ENCODE measurements at regions not wholly inside any gene's neighbourhood (a gene's known extent, or its start where the extent isn't known, plus 50 kb on each side); places are given as distances from the start of the nearest gene placed in this dataset.
"Not testable (repeated sequence)": the region's sequence is repeated elsewhere in the genome, so short reads cannot be mapped to it uniquely, and the experiment has no call there.

DNA sequence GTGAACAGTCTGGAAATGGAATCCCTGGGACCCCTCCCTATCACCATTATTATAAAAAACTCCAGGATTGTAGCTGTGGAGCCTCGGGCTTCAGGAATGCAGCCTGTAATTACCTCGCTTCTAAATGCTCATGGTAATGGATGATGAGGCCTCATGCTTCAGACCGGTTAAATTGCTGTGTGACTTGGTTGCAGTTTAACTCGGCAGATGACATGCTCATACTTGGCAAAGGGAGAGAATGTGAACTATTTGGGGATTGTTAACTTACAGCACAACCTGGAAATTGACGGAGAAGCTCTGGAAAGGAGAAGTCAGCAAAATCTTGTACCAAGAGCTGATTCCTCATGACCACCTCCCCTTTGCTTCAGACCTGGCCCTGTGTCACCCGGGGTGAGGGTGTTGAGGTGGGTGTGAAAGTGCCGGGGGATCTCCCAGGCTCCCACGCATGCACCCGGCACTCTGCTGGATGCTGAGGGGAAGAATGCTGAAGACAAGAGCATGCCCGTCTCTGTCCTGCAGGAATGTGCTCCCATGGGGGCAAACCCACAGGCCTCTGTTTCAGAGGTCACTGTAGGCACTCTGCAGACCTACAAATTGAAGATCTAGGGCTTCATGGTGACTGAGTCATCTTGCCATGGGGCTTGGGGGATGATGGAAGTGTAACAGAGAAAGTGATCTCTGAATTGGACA lies 364.8 kb downstream of the RPS6KC1 start:
- Mint-ChIP-seq H3K27ac (no peak overlapping the region), H3K27me3 (ENCODE audit: low read depth in 3 of 3) (peaks cover 0 to 7% (median 1%) of the 10 kb centered on the region in 3 donors), H3K4me1 (no peaks in the 10 kb centered on the region), H3K4me3 (no peak overlapping the region), H3K36me3 (no peaks in the 10 kb centered on the region), H3K9me3 (peaks cover 0 to under 1% (median 0%) of the 10 kb centered on the region in 6 donors)
- no peak for DNase-seq

DNA sequence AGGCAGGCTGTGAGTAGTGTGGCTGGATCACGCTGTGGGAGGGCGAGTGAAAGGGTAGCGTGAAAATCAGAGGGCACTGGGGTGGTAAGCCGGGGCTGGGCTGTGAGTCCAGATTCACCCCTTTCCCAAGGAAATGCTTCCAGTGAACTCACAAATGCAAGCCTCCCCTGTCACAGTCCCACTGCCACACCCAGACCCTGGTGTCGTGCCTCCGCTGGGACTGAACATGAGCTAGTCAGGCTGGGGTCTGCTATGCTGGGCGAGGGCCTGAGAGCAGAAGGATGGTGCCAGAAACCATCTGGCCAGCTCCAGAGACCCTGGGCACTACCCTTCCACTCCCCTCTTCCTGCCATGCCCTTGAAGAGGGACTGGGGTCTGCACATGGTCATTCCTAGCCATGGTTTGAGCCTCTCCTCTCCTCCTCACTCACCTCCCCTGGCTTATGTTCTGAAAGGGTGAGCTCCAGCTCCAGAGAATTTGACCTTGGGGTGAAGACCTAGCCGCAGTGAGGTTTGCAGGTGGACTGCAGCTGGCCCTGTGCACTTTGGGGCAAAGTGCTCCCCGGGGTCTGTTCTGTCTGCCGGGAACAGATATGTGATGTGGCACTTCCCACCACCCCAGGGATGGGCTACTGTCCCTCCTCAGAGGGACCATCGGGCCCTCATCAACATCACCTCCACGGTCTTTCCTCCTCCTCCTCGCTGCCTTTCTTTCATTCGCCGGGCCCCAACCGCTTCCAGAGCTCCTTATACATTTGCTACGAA lies 365.6 kb downstream of the RPS6KC1 start:
- H3K36me3 Mint-ChIP-seq: no peaks in the 10 kb centered on the region
- H3K4me1 Mint-ChIP-seq: no peaks in the 10 kb centered on the region
- no peak overlapping the region for H3K4me3 Mint-ChIP-seq
- no peak for DNase-seq
- H3K27ac Mint-ChIP-seq: no peak overlapping the region
- no peaks in the 10 kb centered on the region for H3K9me3 Mint-ChIP-seq
- H3K27me3 Mint-ChIP-seq (ENCODE audit: low read depth in 3 of 3): peaks cover 0 to 7% (median under 1%) of the 10 kb centered on the region in 3 donors

DNA sequence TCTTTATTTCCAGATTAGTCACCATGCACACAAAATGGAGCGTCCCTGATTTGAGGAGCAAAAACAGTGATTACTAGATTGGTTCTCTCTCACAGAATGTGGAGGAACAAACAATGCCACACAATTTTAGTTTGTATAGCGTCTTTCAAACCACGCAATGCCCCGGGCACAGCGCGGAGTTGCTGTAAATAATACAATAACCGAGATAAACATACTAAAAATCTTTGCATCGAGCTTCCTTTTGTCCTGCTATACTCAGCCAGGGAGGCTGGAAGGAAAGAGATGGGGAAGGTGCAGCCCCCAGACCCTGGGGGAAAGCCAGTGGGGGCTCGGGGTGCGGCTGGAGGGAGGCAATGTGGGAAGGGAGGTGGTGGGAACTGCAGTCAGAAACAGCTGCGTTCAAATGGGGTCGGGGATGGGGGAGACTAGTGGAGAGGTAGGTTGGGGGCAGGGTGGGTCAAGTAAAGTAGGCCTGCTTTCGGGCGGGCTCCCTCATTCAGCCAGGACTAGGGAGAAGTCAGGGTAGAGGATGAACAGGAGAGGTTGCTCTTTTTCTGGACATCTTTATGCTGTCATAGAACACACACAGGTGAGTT lies 366.3 kb downstream of the RPS6KC1 start:
- Mint-ChIP-seq H3K27me3 (ENCODE audit: low read depth in 3 of 3) (peaks cover 0 to 7% (median 3%) of the 10 kb centered on the region in 3 donors), H3K27ac (no peak overlapping the region), H3K36me3 (no peaks in the 10 kb centered on the region), H3K4me1 (no peaks in the 10 kb centered on the region), H3K9me3 (no peaks in the 10 kb centered on the region), H3K4me3 (no peak overlapping the region)
- no peak for DNase-seq

DNA sequence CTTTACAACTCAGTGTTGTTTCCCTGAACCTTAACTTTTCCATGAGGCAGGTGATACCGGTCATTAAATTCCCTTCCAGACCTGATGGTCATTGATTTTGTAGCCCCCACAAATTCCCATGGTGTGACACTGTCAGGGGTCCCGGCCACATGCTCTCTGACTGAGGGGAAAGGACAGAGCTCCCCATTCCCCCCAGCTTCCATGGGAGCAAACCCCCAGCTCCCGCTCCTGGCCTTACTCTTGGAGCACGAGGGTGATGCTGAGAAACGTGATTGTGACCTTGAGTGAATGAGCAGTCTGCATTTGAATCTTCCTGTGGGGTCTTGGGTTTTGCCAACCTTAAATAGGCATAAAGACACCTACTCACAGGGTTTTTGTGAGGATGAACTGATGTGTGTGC lies 366.8 kb downstream of the RPS6KC1 start:
- Mint-ChIP-seq H3K9me3 (no peaks in the 10 kb centered on the region), H3K27ac (no peak overlapping the region), H3K27me3 (ENCODE audit: low read depth in 3 of 3) (peaks cover 0 to 7% (median 3%) of the 10 kb centered on the region in 3 donors), H3K4me1 (no peaks in the 10 kb centered on the region), H3K4me3 (no peak overlapping the region), H3K36me3 (no peaks in the 10 kb centered on the region)
- no peak for DNase-seq

DNA sequence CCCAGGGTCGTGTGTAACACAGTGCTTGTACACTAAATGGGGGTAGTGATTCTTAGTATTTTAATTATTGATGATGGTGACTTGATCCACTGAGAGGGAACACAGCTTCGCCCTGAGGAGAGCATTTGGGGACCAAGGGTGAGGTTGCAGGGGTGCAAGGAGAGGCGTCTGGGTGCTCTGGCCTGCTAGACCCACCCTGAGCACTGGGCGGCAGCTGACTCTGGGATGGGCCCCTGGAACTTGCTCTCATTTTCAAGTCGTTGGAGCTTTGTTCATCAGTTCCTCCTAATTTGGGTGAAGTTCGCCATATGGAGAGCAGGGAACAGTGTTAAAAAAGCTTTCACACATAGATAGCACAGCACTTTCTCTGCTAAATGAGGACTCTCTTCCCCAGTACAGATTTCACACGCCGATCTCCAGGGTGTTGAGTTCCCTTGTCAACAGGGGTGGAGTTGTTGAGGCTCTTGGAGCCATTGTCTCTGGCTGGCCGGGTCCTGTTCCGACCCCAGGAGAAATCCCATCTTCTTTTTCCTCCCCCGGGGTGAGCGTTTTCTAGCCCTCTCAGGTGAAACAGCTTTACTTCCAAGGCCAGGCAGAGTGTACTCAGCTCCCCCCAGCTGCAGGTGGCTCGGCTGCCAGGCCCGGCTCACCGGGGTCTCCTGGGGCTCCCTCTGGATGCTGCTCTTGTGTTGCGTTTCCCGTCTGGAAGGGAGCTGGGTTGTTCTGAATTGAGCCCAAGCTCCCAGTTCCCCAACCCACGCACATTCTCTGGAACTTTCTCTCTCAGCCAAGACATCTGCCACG lies 367.4 kb downstream of the RPS6KC1 start:
- DNase-seq: no peak

DNA sequence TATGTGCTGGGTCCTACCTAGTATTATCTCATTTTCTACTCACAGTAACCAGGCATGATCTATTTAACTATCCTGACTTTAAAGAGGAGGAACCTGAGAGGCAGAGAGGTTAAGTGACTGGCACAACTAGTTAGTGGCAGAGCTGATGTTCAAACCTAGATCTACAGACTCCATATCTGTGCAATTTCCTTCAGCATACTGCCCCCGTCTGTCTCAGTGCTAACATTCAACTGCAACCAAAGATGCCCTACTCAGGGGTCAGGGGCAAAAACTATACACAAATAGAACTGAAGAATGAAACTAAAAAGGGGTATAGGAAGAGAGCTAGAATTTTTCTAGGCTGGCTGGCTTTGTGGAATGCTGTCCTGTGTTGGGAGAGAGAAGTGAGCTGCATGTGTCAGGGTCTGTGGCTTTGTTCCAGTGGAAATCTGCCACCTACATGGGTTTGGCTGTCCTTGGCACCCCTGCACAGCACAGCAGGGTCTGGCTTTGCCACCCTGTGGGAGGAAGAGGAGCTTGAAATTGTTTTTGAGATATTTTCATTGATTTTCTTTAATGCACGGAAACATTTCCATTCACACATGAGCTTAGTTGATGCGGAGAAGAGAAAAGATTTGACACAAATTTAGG lies 368.5 kb downstream of the RPS6KC1 start:
- Mint-ChIP-seq H3K4me3 (no peak overlapping the region), H3K4me1 (no peaks in the 10 kb centered on the region), H3K36me3 (no peaks in the 10 kb centered on the region), H3K9me3 (no peaks in the 10 kb centered on the region), H3K27ac (no peak overlapping the region), H3K27me3 (ENCODE audit: low read depth in 3 of 3) (peaks cover 3 to 5% (median 3%) of the 10 kb centered on the region in 3 donors)
- no peak for DNase-seq

More for the DNA sequence above, 367.4 kb downstream of the RPS6KC1 start:
- no peak overlapping the region for H3K4me3 Mint-ChIP-seq
- no peaks in the 10 kb centered on the region for H3K9me3 Mint-ChIP-seq
- no peaks in the 10 kb centered on the region for H3K36me3 Mint-ChIP-seq
- H3K27me3 Mint-ChIP-seq (ENCODE audit: low read depth in 3 of 3): peaks cover 2 to 7% (median 3%) of the 10 kb centered on the region in 3 donors
- no peaks in the 10 kb centered on the region for H3K4me1 Mint-ChIP-seq
- no peak overlapping the region for H3K27ac Mint-ChIP-seq

DNA sequence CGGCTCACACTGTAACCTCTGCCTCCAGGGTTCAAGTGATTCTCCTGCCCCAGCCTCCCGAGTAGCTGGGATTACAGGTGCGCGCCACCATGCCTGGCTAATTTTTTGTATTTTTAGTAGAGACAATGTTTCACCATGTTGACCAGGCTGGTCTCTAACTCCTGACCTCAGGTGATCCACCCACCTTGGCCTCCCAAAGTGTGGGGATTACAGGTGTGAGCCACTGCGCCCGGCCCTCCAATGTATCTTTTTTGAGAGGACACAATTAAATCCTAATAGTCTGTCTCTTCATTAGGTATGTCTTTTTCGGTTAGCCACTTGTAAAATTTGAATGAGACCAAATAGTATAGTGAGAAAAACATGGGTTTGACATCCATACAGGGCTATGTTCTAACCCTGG lies 370.1 kb downstream of the RPS6KC1 start:
- not testable (repeated sequence) for DNase-seq; H3K9me3 Mint-ChIP-seq; H3K36me3 Mint-ChIP-seq; H3K27ac Mint-ChIP-seq; H3K4me3 Mint-ChIP-seq; H3K27me3 Mint-ChIP-seq (ENCODE audit: low read depth in 3 of 3); H3K4me1 Mint-ChIP-seq

DNA sequence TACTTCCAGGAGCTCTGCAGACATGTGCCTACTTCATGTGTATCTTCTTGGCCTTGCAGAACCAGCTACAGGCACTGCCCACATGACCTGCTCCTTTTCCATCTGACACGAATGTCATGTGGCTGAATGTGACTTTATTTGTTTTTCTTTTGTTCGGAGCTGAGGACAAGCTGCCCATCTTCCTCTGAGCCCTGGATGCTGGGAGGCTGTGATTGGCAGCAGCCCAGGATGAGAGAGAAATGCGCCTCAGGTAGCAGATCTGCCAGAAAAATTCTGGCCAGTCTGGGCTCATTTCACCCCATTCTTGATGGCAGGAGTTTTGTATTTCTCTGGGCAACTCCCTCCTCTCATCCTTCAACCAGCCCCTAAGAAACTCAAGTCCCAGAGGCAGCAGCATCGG lies 372.0 kb downstream of the RPS6KC1 start:
- Mint-ChIP-seq H3K9me3 (no peaks in the 10 kb centered on the region), H3K36me3 (no peaks in the 10 kb centered on the region), H3K27ac (no peak overlapping the region), H3K4me1 (no peaks in the 10 kb centered on the region), H3K4me3 (no peak overlapping the region), H3K27me3 (ENCODE audit: low read depth in 3 of 3) (peaks cover 2 to 7% (median 3%) of the 10 kb centered on the region in 3 donors)
- no peak for DNase-seq

DNA sequence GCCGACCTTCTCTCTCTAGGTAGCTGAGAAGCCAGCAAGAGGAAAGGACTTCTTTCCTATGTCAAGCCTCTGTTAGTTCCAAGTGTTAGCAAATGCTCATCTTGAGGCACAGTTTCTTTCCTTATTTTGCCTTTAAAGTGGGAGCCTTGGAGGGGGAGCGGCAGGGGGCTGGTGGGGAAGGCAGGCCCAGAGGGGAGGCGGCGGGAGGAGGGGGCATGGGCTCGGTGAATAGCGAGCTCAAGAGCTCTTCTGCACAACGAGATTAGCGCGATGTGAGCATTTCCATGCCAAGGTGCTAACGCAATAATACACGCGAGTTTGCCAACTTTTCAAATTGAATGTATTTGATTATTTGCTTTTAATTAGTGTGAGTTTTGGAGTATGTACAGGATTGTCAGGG lies 372.6 kb downstream of the RPS6KC1 start:
- Mint-ChIP-seq H3K4me1 (no peaks in the 10 kb centered on the region), H3K9me3 (no peaks in the 10 kb centered on the region)

DNA sequence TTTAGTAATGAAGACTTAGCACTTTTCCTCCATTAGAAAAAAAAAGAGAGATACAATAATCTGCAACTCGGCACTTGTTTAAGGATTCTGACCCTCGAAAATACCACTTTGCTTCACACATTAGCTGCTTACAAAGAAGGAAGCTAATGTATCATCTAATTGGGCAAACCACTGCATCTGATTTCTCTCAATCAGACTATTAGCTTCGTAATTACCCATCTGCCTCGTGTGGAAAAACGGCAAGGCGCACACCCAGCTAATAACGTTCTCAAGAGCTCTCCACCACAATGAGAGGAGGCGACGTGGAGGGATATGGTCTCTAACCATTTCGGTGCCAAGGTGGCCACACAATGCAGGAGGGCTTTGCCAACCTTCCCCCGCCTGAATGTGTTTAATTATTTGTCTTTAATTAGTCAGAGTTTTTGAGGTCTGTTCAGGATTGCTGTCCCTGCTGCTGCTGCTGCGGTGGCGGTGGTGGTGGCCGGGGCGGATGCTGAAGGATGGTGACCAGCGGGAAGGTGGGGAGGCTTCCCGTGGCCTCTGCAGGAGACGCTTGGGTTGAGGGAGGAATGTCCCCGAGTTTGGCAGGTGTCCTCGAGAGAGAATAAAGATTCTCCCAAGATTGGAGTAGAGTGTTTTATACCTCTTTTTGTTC lies 374.5 kb downstream of the RPS6KC1 start:
- Mint-ChIP-seq H3K4me3 (no peak overlapping the region), H3K4me1 (no peaks in the 10 kb centered on the region), H3K27ac (no peak overlapping the region), H3K27me3 (ENCODE audit: low read depth in 3 of 3) (peaks cover 0 to 7% (median 3%) of the 10 kb centered on the region in 3 donors), H3K9me3 (no peaks in the 10 kb centered on the region), H3K36me3 (no peaks in the 10 kb centered on the region)
- no peak for DNase-seq

More for the DNA sequence above, 372.6 kb downstream of the RPS6KC1 start:
- H3K27ac Mint-ChIP-seq: no peak overlapping the region
- no peak overlapping the region for H3K4me3 Mint-ChIP-seq
- no peak for DNase-seq
- peaks cover 2 to 7% (median 3%) of the 10 kb centered on the region in 3 donors for H3K27me3 Mint-ChIP-seq (ENCODE audit: low read depth in 3 of 3)
- H3K36me3 Mint-ChIP-seq: no peaks in the 10 kb centered on the region

DNA sequence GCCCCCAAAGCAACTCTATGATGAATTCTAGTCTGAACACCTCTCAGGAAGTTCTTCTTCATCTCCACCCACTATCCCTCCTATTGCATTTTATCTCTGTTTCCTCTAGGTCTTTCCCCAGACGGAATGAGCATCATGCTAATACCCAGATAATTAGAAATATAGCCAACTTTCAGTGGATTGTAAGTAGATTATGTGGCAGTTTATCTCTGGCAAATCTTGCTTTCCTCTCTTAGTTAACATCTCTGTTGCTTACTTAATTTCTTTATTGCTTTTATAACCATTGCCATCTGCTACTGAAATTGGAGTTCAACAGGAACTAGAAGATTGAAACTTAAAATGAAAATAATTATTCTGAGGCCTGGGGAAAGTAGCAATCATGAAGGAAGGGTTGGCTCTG lies 378.6 kb downstream of the RPS6KC1 start:
- DNase-seq: no peak
- H3K27me3 Mint-ChIP-seq (ENCODE audit: low read depth in 3 of 3): peaks cover 0 to 5% (median 4%) of the 10 kb centered on the region in 3 donors
- H3K9me3 Mint-ChIP-seq: peaks cover 0 to 2% (median 0%) of the 10 kb centered on the region in 6 donors
- H3K27ac Mint-ChIP-seq: no peak overlapping the region
- no peaks in the 10 kb centered on the region for H3K36me3 Mint-ChIP-seq
- no peaks in the 10 kb centered on the region for H3K4me1 Mint-ChIP-seq
- no peak overlapping the region for H3K4me3 Mint-ChIP-seq

DNA sequence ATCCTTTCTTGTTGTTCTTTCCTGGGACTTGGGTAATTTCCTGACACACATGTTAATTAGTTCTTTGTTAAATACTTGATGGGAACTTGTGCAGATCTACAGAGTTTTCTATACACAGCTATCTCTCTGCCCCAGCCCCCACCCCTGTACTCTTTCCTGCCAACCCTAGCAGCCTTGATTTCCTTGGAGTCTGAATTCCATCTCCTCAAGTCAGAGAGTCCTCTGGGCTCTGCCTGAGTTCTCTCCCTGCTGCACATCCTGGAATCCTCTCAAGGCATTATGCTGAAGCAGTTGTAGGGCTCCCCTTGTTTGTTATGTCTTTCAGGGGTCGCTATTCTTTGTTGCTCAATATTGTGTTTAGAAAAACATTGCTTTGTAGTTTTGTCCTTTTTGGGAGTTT lies 384.7 kb downstream of the RPS6KC1 start:
- peaks cover 0 to 4% (median 0%) of the 10 kb centered on the region in 6 donors for H3K9me3 Mint-ChIP-seq
- no peak overlapping the region for H3K4me3 Mint-ChIP-seq
- H3K36me3 Mint-ChIP-seq: no peaks in the 10 kb centered on the region
- H3K4me1 Mint-ChIP-seq: no peaks in the 10 kb centered on the region
- no peak for DNase-seq
- peaks cover 0 to 7% (median 3%) of the 10 kb centered on the region in 3 donors for H3K27me3 Mint-ChIP-seq (ENCODE audit: low read depth in 3 of 3)
- H3K27ac Mint-ChIP-seq: no peak overlapping the region

DNA sequence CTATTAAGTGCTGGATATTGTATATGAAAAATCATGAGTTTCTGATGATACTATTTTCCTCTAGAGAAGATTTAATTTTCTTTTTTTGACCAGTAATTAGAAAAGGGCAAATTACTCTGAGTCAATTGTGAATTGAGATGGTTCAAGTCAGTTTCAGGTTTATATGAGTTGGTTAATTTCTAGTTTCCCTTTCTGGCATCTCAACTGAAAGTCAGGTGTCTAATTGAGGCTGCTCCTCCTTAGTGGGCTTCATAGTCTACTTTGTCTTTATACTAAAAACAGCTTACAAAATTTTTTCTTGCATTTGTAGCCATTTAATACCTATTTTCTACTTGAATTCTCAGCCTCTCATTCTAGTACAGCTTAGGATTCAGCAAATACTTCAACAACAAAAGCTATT lies 387.3 kb downstream of the RPS6KC1 start:
- no peak for DNase-seq
- Mint-ChIP-seq H3K27me3 (ENCODE audit: low read depth in 3 of 3) (peaks cover 0 to 7% (median 3%) of the 10 kb centered on the region in 3 donors), H3K9me3 (peaks cover 0 to 5% (median 0%) of the 10 kb centered on the region in 6 donors), H3K4me3 (no peak overlapping the region), H3K36me3 (no peaks in the 10 kb centered on the region), H3K27ac (no peak overlapping the region), H3K4me1 (no peaks in the 10 kb centered on the region)
